HCT116 (cell line): ENCODE measurements at regions not wholly inside any gene's neighbourhood (a gene's known extent, or its start where the extent isn't known, plus 50 kb on each side); places are given as distances from the start of the nearest gene placed in this dataset.

Experiments used
- EZH2phosphoT487 ChIP-seq: fragments of 200-600 bp; IDR thresholded peaks from 2 replicates; pipeline ENCODE4 v1.6.1; 2018; ENCODE audit warnings: antibody characterized with exemption, borderline replicate concordance
- POLR2A ChIP-seq: IDR thresholded peaks from 2 replicates; pipeline ENCODE4 v1.7.0; 2011; ENCODE audit warnings: borderline replicate concordance; ENCODE audit not compliant: insufficient read depth, insufficient read length; ENCODE audit errors: extremely low read depth
- POLR2AphosphoS5 ChIP-seq: IDR thresholded peaks from 2 replicates; pipeline ENCODE4 v1.6.1; 2011; ENCODE audit warnings: mild to moderate bottlenecking, low read depth, low read length, moderate library complexity
- RAD21 ChIP-seq: IDR thresholded peaks from 2 replicates; pipeline ENCODE4 v1.6.1; 2012; ENCODE audit warnings: low read depth, mild to moderate bottlenecking
- SIN3A ChIP-seq: IDR thresholded peaks from 2 replicates; pipeline ENCODE4 v1.6.1; 2012; ENCODE audit warnings: low read depth
- TF ChIP-seq, protein P1 (sequence below), 3 experiments: fragments of 200-600 bp in 1 of 3; sonication (generic) in 1 of 3; IDR thresholded peaks in 2 of 3; conservative IDR thresholded peaks in 1 of 3; 2 replicates each; pipeline ENCODE4 v1.5.1; 2012 to 2017; ENCODE audit warnings: low read depth in 2 of 3, low read length in 2 of 3, antibody characterized with exemption in 1 of 3, borderline replicate concordance in 1 of 3, control low read depth in 1 of 3, mild to moderate bottlenecking in 1 of 3, mixed read lengths in 1 of 3, mixed run types in 1 of 3, moderate library complexity in 1 of 3; ENCODE audit not compliant: insufficient read depth in 1 of 3
- TF ChIP-seq, protein P2 (sequence below): IDR thresholded peaks from 2 replicates; pipeline ENCODE4 v1.6.1; 2012

DNA sequence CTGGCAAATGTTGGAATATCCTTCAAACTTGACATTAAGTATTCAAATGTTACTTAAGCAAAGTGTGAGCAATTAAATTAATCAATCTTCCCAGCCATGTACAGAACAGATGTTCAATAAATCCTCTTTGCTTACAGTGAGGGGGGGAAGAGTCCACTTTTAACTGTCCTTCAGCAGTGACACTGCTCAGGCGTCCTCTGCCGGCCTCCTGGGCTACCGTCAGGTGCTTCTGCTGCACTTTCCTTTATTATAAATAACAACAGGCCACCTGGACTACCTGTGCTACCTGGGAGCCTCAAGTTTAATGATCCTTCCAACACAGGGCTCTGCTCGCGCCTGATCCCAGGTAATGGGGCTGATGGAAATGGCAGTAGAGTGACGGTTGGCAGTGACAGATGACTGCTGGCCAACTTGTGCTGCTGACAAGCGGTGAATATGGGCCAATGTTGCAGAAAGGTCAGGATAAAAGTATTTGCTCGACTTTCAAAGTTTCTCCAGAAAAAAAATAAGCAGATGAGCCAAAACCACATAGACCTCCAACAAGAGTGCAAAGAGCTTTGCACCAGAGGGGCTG lies 460.0 kb upstream of the ZNF507 start:
- TF ChIP-seq POLR2A (no peak), SIN3A (no peak), EZH2phosphoT487 (no peak), RAD21 (no peak), POLR2AphosphoS5 (no peak)
- TF ChIP-seq, protein P1, sequence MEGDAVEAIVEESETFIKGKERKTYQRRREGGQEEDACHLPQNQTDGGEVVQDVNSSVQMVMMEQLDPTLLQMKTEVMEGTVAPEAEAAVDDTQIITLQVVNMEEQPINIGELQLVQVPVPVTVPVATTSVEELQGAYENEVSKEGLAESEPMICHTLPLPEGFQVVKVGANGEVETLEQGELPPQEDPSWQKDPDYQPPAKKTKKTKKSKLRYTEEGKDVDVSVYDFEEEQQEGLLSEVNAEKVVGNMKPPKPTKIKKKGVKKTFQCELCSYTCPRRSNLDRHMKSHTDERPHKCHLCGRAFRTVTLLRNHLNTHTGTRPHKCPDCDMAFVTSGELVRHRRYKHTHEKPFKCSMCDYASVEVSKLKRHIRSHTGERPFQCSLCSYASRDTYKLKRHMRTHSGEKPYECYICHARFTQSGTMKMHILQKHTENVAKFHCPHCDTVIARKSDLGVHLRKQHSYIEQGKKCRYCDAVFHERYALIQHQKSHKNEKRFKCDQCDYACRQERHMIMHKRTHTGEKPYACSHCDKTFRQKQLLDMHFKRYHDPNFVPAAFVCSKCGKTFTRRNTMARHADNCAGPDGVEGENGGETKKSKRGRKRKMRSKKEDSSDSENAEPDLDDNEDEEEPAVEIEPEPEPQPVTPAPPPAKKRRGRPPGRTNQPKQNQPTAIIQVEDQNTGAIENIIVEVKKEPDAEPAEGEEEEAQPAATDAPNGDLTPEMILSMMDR (IDR thresholded peaks at IDR 0.05 in 2 of 3, conservative IDR thresholded peaks at IDR 0.05 in 1 of 3; ENCODE audit: borderline replicate concordance in 1 of 3, insufficient read depth in 1 of 3, low read depth in 2 of 3, low read length in 2 of 3) = no peak
- TF ChIP-seq, protein P2, sequence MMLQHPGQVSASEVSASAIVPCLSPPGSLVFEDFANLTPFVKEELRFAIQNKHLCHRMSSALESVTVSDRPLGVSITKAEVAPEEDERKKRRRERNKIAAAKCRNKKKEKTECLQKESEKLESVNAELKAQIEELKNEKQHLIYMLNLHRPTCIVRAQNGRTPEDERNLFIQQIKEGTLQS = no peak
